GM18498 (cell line): ENCODE measurements at regions not wholly inside any gene's neighbourhood (a gene's known extent, or its start where the extent isn't known, plus 50 kb on each side); places are given as distances from the start of the nearest gene placed in this dataset.
"Not testable (repeated sequence)": the region's sequence is repeated elsewhere in the genome, so short reads cannot be mapped to it uniquely, and the experiment has no call there.

ENCODE experiments used
- ATAC-seq: cut with Tn5 transposase; IDR thresholded peaks from one replicate; pipeline ENCODE4 v1.9.1; 2021; ENCODE audit warnings: mild to moderate bottlenecking, moderate library complexity; ENCODE audit not compliant: unreplicated experiment

GRCh38 chr1:102821707-102822106, 286.6 kb downstream of the COL11A1 start:
- ATAC-seq, result no peak

DNA sequence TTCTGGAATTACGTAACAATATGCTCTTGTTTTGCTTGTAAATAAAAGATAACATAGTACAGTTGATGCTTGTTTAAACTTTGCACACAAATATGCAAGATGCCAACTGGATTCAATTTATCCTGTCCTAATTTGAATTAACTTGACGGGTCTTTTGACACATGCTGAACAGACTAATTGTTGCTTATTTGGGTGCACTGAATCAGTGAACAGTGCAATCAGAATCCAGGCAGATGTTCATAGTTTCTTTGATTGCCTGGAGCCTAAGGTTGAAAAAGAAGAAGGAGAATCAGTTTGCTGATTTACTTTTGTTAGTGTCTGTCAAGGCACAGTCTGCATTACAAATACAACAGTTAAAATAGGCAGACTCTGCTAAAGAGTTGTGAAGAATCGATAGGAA, 307.9 kb downstream of the COL11A1 start:
- ATAC-seq, result no peak

GRCh38 chr1:102799496-102799895, 308.8 kb downstream of the COL11A1 start:
- no peak for ATAC-seq

DNA sequence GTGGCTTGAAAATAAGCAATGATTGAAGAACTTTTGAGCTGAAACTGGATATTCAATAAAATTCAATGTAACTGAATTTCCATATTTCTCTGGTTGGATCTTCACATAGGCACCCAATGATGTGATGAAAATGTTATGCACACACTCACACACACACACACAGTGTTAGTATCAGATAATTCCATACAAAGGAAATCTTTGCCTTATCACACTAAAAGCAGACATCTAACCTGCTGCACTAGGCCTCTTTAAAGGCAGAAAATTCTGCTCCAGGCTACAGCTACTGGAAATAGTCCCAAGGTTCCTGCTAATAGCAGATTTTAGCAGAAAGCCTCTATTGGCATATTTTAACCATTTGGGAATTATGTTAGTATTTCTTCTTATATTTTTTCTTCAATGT, 309.6 kb downstream of the COL11A1 start:
- ATAC-seq, result no peak

DNA sequence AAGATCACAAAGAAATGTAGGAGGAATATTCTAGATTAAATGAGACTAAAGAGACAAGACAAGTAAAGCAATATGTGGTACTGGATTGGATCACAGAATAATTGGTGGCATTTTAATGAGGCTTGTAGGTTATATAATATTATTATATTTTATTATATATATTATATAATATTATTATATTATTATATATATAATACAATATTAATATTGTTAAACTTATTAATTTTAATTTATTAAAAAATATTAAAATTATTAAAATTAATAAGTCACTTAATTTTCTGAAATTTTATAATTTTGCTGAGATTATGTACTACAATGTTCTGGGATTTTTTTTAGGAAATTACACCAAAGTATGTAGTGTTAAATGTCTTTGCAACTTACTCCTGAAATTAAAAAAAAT, 311.9 kb downstream of the COL11A1 start:
- ATAC-seq, result no peak

DNA sequence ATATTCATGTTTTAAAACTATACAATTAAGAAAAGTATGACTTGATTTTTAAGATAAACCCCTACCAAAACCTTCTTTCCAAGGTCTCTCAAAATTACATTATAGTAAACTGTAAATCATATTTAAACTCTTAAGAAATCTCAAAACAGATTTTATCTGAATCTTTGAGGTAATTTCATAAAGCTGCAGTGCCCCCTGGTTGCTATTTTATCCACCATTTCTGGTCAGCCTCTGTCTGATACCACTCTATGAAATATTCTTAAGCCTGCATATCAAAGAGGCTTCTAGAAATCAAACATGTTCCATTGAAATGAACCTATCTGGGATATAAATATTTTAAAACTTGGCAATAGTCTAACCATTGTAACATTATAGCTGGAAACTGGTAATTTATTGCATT, 317.3 kb downstream of the COL11A1 start:
- no peak for ATAC-seq

DNA sequence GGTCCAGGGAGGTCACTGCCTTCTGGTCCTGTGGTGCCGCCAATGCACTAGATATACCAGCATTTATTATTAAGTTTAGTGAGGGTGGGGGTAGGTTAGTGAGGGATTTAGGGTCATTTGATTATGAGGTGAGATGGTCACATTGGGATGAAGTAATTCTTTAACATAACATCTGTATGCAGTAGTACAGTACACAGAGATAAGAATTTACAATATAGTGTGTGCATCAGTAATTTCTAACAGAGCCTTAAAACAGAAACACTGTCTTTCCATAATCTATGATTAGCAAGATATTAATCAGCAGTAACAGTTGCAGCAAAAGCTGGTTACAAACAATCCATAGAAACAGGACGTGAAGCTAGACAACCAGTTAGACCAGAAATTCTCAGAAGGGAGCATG, 318.4 kb downstream of the COL11A1 start:
- ATAC-seq, result not testable (repeated sequence)

- ATAC-seq, result no peak
These were observed 324.8 kb downstream of the COL11A1 start for GRCh38 chr1:102783487-102783886.

- ATAC-seq, result no peak
These were observed 326.2 kb downstream of the COL11A1 start for GRCh38 chr1:102782144-102782543.

- no peak for ATAC-seq
These were observed 332.3 kb downstream of the COL11A1 start for GRCh38 chr1:102776071-102776470.

DNA sequence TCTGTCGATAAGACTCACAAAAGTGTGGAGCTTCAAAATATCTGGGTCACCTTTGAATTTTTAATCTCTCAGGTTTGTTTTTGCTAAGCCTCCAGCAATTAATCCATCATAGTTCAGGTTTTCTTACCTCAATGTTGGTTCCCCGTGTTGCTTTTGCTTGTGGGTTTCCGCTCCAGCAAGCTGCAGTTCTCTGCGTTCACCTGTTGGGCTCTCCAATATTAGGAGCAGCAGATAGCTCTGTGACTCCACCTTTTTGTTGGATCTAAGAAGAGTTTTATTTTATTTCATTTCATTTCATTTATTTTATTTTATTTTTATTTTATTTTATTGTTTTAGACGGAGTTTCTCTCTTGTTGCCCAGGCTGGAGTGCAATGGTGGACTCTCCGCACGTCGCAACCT, 335.5 kb downstream of the COL11A1 start:
- ATAC-seq, result no peak

- ATAC-seq, result no peak
These were observed 349.9 kb downstream of the COL11A1 start for GRCh38 chr1:102758418-102758817.

- ATAC-seq, result no peak
These were observed 351.0 kb downstream of the COL11A1 start for GRCh38 chr1:102757363-102757762.

DNA sequence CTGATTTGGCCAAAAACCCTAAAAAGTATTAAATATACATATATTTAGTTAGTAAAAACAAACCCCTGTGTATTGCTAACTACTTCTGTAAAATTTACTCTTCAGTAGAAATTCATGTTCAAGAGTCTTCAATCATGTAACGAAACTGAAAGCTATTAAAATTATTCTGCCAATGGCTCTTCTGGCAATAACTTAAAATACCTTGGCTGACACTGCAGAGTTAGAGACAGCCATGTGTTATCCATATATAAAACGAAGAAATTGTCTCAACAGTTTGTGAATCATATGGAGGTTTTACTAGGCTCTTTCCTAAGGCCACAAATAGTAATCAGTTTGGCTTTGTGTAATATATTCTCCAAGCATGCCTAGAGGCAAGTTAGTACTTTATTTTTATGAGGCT, 357.2 kb downstream of the COL11A1 start:
- ATAC-seq, result no peak

DNA sequence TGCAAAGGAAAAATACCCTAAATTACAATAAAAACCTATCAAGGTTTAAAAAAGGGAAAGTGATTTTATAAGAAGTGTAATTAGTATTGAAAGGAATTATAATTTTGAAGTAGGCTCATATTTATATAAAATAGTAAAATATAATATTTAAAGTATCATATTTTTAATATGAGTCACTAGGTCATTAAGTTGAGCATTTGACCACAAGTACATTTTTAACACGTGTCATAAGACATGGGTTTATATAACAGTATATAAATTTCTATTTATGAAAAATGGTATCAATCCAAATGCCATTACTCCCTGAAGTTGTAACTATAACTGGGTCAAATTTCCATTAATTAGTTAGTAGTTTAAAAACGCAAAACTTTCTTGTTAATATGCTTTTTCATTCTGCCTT, 365.9 kb downstream of the COL11A1 start:
- ATAC-seq, result no peak

GRCh38 chr1:102733491-102734236, 374.7 kb downstream of the COL11A1 start:
- ATAC-seq, result no peak

DNA sequence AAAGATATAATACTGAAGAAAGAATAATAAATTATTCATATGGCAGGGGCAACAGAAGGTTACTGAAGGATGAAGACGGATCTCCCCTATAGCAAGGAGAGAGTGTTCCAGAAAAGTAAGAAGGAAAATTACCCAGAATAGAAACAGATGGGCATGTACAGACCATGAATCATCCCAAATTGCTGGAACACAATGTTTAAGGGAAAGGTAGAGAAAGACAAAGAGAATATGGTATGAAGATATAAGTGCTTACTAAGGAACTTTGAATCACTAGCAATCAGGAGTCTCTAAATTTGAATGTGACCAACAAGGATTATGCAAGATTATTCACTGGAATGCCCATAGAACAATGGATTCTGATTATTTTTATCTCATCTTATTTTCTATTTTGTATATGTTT, 375.4 kb downstream of the COL11A1 start:
- ATAC-seq, result no peak

GRCh38 chr1:102726417-102726816, 381.9 kb downstream of the COL11A1 start:
- ATAC-seq, result no peak

DNA sequence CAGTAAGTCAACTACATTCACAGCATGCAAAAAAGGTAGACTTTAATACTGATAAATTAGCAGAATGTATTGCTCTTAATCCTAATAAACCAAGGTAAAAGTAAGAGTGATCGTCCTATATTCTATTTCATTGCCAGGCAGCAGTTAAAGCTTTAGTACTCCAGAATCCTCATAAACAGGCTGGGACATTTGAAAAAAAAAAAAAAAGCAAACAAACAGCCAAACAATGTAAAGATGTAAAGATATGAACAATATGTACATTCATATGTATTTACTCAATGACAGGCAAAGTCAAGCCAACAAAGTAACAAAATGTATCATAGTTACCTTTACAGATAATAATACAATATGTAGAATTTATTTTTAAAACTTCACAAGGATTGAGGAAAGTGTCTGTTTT, 383.6 kb downstream of the COL11A1 start:
- no peak for ATAC-seq

GRCh38 chr1:102715150-102715549, 393.2 kb downstream of the COL11A1 start:
- no peak for ATAC-seq

DNA sequence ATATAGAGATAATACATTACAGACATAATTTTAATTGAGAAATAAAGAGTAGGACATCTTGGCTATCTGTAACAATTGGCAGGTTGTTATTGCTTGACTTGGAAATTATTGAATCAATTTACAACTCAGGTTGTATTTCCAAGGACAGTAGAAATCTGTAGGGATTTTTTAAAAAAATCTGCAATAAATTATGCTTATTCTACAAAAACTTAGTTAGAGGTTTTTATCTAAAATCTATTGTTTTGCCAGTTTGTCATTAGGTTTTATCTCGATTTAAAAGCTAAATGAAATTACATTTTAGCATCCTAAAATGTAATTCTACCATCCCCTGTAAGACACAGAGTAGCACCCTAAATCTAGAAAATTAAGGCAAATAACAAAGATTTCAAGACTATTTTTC, 408.8 kb downstream of the COL11A1 start:
- no peak for ATAC-seq

GRCh38 chr1:102693345-102693744, 415.0 kb downstream of the COL11A1 start:
- ATAC-seq, result no peak

DNA sequence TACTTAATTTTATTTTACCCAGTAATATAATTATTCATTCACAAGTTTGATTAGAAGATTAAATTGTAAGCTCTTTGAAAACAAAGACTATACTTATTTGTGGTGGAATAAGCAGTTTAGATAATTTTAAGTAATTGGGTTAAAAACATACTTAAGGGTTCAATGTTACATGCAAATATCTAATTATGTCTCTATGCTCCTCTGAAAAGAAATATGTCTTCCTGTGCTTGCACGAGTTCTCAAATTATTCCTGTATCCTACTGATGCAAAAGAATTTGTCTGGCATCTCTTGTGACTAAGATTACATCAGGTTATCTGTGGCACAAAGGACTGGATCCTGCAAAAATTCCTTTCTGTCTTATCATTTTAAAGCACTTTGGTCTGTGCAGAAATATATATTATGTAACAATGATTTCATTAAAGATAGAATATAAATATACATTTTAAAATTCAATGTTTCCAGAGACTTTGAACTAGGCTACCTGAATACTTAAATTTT, 416.7 kb downstream of the COL11A1 start:
- no peak for ATAC-seq
